Loucy (cell line): ENCODE measurements at regions not wholly inside any gene's neighbourhood (a gene's known extent, or its start where the extent isn't known, plus 50 kb on each side); places are given as distances from the start of the nearest gene placed in this dataset.

Source experiments
- EZH2phosphoT487 ChIP-seq: fragments of 200-600 bp; IDR thresholded peaks from 2 replicates; pipeline ENCODE4 v1.6.1; 2018; ENCODE audit warnings: antibody characterized with exemption, mild to moderate bottlenecking, moderate library complexity, borderline replicate concordance
- TF ChIP-seq, protein P1 (sequence below): fragments of 200-600 bp; sonication (generic); conservative IDR thresholded peaks from 2 replicates; pipeline ENCODE4 v1.5.1; 2014; ENCODE audit warnings: mild to moderate bottlenecking, antibody characterized with exemption, low read length

GRCh38 chr13:110780422-110780821 lies 66.9 kb downstream of the ING1 start:
- TF ChIP-seq, protein P1, sequence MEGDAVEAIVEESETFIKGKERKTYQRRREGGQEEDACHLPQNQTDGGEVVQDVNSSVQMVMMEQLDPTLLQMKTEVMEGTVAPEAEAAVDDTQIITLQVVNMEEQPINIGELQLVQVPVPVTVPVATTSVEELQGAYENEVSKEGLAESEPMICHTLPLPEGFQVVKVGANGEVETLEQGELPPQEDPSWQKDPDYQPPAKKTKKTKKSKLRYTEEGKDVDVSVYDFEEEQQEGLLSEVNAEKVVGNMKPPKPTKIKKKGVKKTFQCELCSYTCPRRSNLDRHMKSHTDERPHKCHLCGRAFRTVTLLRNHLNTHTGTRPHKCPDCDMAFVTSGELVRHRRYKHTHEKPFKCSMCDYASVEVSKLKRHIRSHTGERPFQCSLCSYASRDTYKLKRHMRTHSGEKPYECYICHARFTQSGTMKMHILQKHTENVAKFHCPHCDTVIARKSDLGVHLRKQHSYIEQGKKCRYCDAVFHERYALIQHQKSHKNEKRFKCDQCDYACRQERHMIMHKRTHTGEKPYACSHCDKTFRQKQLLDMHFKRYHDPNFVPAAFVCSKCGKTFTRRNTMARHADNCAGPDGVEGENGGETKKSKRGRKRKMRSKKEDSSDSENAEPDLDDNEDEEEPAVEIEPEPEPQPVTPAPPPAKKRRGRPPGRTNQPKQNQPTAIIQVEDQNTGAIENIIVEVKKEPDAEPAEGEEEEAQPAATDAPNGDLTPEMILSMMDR: no peak
- no peak for TF ChIP-seq EZH2phosphoT487
